HCT116 (cell line): ENCODE measurements at regions not wholly inside any gene's neighbourhood (a gene's known extent, or its start where the extent isn't known, plus 50 kb on each side); places are given as distances from the start of the nearest gene placed in this dataset.

Experiments used
- CBX3 ChIP-seq: IDR thresholded peaks from 2 replicates; pipeline ENCODE4 v1.6.1; 2012; ENCODE audit warnings: low read depth
- CEBPB ChIP-seq: IDR thresholded peaks from 2 replicates; pipeline ENCODE4 v1.6.1; 2012; ENCODE audit warnings: low read depth
- CTCF ChIP-seq, 3 experiments: fragments of 200-600 bp in 1 of 3; sonication (generic) in 1 of 3; IDR thresholded peaks in 2 of 3; conservative IDR thresholded peaks in 1 of 3; 2 replicates each; pipeline ENCODE4 v1.5.1; 2012 to 2017; ENCODE audit warnings: low read depth in 2 of 3, low read length in 2 of 3, antibody characterized with exemption in 1 of 3, borderline replicate concordance in 1 of 3, control low read depth in 1 of 3, mild to moderate bottlenecking in 1 of 3, mixed read lengths in 1 of 3, mixed run types in 1 of 3, moderate library complexity in 1 of 3; ENCODE audit not compliant: insufficient read depth in 1 of 3
- EZH2 ChIP-seq: fragments of 200-600 bp; sonication (generic); IDR thresholded peaks from 2 replicates; pipeline ENCODE4 v1.6.1; 2017; ENCODE audit warnings: antibody characterized with exemption, mixed run types
- FOSL1 ChIP-seq: IDR thresholded peaks from 2 replicates; pipeline ENCODE4 v1.6.1; 2012; ENCODE audit warnings: low read depth
- POLR2A ChIP-seq: IDR thresholded peaks from 2 replicates; pipeline ENCODE4 v1.7.0; 2011; ENCODE audit warnings: borderline replicate concordance; ENCODE audit not compliant: insufficient read depth, insufficient read length; ENCODE audit errors: extremely low read depth
- POLR2AphosphoS5 ChIP-seq: IDR thresholded peaks from 2 replicates; pipeline ENCODE4 v1.6.1; 2011; ENCODE audit warnings: mild to moderate bottlenecking, low read depth, low read length, moderate library complexity
- REST ChIP-seq: IDR thresholded peaks from 2 replicates; pipeline ENCODE4 v1.6.1; 2012; ENCODE audit warnings: low read depth
- SIN3A ChIP-seq: IDR thresholded peaks from 2 replicates; pipeline ENCODE4 v1.6.1; 2012; ENCODE audit warnings: low read depth
- SP1 ChIP-seq: IDR thresholded peaks from 2 replicates; pipeline ENCODE4 v1.6.1; 2012; ENCODE audit warnings: low read depth
- YY1 ChIP-seq: IDR thresholded peaks from 2 replicates; pipeline ENCODE4 v1.6.1; 2011; ENCODE audit warnings: low read length, low read depth, moderate library complexity, mild to moderate bottlenecking; ENCODE audit not compliant: insufficient replicate concordance; ENCODE audit errors: extremely low read depth

- TF ChIP-seq CTCF (IDR thresholded peaks at IDR 0.05 in 2 of 3, conservative IDR thresholded peaks at IDR 0.05 in 1 of 3; ENCODE audit: borderline replicate concordance in 1 of 3, insufficient read depth in 1 of 3, low read depth in 2 of 3, low read length in 2 of 3) (no peak), EZH2 (no peak), POLR2A (no peak), FOSL1 (no peak), POLR2AphosphoS5 (no peak), CEBPB (no peak), REST (no peak), CBX3 (no peak), SP1 (no peak), SIN3A (no peak), YY1 (no peak)
Measured at GRCh38 chrX:109878236-109878635, 124.7 kb upstream of the TMEM164 start.
